ENCODE measurements at regions not wholly inside any gene's neighbourhood (a gene's known extent, or its start where the extent isn't known, plus 50 kb on each side); places are given as distances from the start of the nearest gene placed in this dataset.

DNA sequence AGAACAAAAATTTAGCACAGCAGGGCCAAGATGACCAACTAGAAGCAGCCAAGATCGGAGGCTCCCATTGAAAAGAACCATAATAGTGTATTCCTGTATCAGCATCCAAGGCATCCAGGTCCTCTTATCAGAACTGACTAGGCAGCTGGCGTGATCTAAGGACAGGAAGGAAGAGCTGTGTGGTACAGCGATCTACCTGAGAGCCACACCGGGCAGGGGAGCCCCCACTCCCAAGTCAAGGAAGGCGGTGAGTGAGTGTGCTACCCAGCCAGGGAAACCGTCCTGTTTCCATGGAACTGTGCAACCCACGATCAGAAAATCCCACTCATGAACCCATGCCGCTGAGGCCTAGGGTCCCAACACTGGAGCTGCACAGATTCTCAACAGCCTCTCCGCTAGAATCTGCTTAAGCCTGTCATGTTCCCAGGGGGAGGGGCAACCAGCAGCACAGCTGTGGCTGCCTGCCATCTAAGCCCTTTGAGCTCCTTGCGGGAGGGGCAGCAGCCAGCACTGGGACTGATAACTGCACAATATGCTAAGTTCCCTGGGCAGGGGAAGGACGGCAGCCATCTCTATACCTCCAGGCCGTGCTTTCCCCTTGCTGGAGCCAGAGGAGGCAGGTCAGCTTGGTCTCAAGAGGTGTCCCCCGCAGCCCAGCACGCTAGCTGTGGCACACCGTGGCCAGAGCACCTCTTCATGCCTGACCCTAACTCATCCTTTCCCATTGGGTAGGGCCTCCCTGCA, 213.0 kb upstream of the SMIM30 start:
- peak; percentile 36 for DNase-seq
- peaks cover 2% of the 10 kb centered on the region for H3K9me3 Mint-ChIP-seq
- H3K4me3 Mint-ChIP-seq = no peak overlapping the region

GRCh38 chr7:113321201-113321600, 202.8 kb upstream of the SMIM30 start:
- H3K4me3 Mint-ChIP-seq = no peak overlapping the region
- no peak for DNase-seq
- no peaks in the 10 kb centered on the region for H3K9me3 Mint-ChIP-seq
- TF ChIP-seq, protein P1, sequence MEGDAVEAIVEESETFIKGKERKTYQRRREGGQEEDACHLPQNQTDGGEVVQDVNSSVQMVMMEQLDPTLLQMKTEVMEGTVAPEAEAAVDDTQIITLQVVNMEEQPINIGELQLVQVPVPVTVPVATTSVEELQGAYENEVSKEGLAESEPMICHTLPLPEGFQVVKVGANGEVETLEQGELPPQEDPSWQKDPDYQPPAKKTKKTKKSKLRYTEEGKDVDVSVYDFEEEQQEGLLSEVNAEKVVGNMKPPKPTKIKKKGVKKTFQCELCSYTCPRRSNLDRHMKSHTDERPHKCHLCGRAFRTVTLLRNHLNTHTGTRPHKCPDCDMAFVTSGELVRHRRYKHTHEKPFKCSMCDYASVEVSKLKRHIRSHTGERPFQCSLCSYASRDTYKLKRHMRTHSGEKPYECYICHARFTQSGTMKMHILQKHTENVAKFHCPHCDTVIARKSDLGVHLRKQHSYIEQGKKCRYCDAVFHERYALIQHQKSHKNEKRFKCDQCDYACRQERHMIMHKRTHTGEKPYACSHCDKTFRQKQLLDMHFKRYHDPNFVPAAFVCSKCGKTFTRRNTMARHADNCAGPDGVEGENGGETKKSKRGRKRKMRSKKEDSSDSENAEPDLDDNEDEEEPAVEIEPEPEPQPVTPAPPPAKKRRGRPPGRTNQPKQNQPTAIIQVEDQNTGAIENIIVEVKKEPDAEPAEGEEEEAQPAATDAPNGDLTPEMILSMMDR (IDR thresholded peaks at IDR 0.05) = no peak
- no peaks in the 10 kb centered on the region for H3K4me1 Mint-ChIP-seq
- no peaks in the 10 kb centered on the region for H3K36me3 Mint-ChIP-seq (ENCODE audit: low read depth)
- no peak overlapping the region for H3K27ac Mint-ChIP-seq
- no peaks in the 10 kb centered on the region for H3K27me3 Mint-ChIP-seq (ENCODE audit: low read depth, poor library complexity)

More for the DNA sequence above, 213.0 kb upstream of the SMIM30 start:
- TF ChIP-seq, protein P1 (IDR thresholded peaks at IDR 0.05) = no peak
- Mint-ChIP-seq H3K36me3 (ENCODE audit: low read depth) (no peaks in the 10 kb centered on the region), H3K27ac (no peak overlapping the region), H3K4me1 (peaks cover 4% of the 10 kb centered on the region), H3K27me3 (ENCODE audit: low read depth, poor library complexity) (peaks cover 4% of the 10 kb centered on the region)

DNA sequence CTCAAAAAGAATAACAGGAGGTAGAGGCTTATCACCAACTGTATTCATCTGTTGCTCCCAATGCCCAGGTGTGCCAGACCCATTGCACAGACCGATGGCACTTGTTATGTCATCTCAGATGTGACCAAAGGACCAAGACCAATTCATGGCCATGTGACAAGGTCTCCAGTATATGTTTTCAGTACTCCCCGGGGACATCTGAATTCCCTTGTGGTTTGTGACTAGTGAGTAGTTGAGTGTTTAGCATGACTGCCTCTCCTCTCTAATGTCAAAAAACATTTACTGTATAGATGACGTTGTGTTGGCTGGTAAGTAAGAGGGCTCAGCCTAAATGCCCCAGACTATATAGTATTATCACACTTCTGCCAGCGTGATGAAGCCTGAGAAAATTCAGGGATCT, 202.1 kb upstream of the SMIM30 start:
- no peak for DNase-seq
- H3K36me3 Mint-ChIP-seq (ENCODE audit: low read depth) = no peaks in the 10 kb centered on the region
- H3K4me1 Mint-ChIP-seq = no peaks in the 10 kb centered on the region
- H3K27me3 Mint-ChIP-seq (ENCODE audit: low read depth, poor library complexity) = no peaks in the 10 kb centered on the region
- H3K9me3 Mint-ChIP-seq = no peaks in the 10 kb centered on the region
- H3K27ac Mint-ChIP-seq = no peak overlapping the region
- TF ChIP-seq, protein P1 (IDR thresholded peaks at IDR 0.05) = no peak
- no peak overlapping the region for H3K4me3 Mint-ChIP-seq

DNA sequence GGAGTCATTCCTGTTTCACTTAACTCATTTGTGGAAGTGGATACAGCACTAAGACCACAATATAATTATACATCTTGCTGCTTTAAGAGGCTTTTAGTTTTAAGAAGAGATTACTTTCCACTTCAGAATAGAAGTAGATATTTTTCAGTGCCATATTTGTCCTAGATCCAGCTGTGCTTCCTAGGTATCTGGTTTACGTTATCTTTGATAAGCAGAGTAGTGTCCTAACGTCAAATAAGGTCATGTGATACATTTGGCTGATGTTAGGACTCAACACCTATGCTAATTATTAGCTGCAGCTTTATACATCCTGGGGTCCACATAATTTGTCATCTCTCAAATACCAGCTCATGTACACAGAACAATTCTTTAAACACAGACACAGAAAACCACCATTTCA, 196.2 kb upstream of the SMIM30 start:
- H3K4me1 Mint-ChIP-seq = no peaks in the 10 kb centered on the region
- TF ChIP-seq, protein P1 (IDR thresholded peaks at IDR 0.05) = no peak
- H3K4me3 Mint-ChIP-seq = no peak overlapping the region
- H3K9me3 Mint-ChIP-seq = no peaks in the 10 kb centered on the region
- no peak for DNase-seq
- H3K36me3 Mint-ChIP-seq (ENCODE audit: low read depth) = no peaks in the 10 kb centered on the region
- H3K27me3 Mint-ChIP-seq (ENCODE audit: low read depth, poor library complexity) = no peaks in the 10 kb centered on the region
- H3K27ac Mint-ChIP-seq = no peak overlapping the region

- DNase-seq = no peak
- H3K4me1 Mint-ChIP-seq = no peaks in the 10 kb centered on the region
- H3K27me3 Mint-ChIP-seq (ENCODE audit: low read depth, poor library complexity) = no peaks in the 10 kb centered on the region
- TF ChIP-seq, protein P1 (IDR thresholded peaks at IDR 0.05) = no peak
- no peaks in the 10 kb centered on the region for H3K9me3 Mint-ChIP-seq
- no peak overlapping the region for H3K4me3 Mint-ChIP-seq
- no peak overlapping the region for H3K27ac Mint-ChIP-seq
- no peaks in the 10 kb centered on the region for H3K36me3 Mint-ChIP-seq (ENCODE audit: low read depth)
These were observed 190.0 kb upstream of the SMIM30 start for GRCh38 chr7:113308399-113308798.

DNA sequence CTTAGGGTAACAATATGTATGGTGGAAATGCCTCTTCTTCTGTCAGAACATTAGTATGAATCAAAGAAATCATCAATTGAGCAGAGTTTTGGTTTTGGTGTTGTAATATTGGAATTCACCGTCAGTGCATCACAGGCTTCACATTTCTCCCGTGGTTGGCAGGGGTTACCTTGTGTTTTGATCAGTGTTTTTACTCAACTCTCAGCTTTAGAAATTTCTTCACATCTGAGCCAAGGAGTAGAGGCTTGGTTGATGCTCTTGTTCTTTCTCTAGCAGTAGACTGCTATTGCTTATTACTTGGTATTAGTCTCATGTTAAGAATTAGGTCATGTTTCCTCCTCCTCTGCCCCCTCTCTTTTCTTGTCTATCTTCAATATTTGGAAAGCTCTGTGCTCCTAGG, 188.8 kb upstream of the SMIM30 start:
- Mint-ChIP-seq H3K4me1 (no peaks in the 10 kb centered on the region), H3K27ac (no peak overlapping the region), H3K36me3 (ENCODE audit: low read depth) (no peaks in the 10 kb centered on the region), H3K27me3 (ENCODE audit: low read depth, poor library complexity) (no peaks in the 10 kb centered on the region), H3K9me3 (no peaks in the 10 kb centered on the region), H3K4me3 (no peak overlapping the region)
- no peak for DNase-seq
- TF ChIP-seq, protein P1 (IDR thresholded peaks at IDR 0.05) = no peak

Measured in nephron progenitor cell (in vitro differentiated cells).